ENCODE measurements at regions not wholly inside any gene's neighbourhood (a gene's known extent, or its start where the extent isn't known, plus 50 kb on each side); places are given as distances from the start of the nearest gene placed in this dataset.
"Not testable (repeated sequence)": the region's sequence is repeated elsewhere in the genome, so short reads cannot be mapped to it uniquely, and the experiment has no call there.

DNA sequence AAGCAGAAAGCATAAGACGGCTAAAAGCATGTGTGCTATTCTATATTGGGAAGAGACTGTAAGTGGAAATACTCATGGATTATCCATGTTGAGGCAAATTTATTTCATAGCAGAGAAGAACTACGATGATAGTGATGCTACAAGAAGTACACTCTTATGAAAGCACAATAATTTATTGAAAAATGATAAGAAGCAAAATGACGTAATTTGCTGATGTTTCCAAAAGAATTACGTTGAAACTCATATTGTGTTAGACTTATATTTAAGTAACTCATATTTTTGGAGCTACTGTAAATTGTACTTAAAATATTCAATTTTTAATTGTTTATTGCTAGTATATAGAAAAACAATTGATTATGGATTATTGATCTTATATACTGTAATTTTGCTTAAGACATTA lies 1622.5 kb downstream of the REEP3 start:
- DNase-seq (ENCODE audit: low read depth), result no peak
- no peak overlapping the region for H3K4me3 ChIP-seq (ENCODE audit: control insufficient read depth, low read depth, low read length)
- TF ChIP-seq, protein P1, sequence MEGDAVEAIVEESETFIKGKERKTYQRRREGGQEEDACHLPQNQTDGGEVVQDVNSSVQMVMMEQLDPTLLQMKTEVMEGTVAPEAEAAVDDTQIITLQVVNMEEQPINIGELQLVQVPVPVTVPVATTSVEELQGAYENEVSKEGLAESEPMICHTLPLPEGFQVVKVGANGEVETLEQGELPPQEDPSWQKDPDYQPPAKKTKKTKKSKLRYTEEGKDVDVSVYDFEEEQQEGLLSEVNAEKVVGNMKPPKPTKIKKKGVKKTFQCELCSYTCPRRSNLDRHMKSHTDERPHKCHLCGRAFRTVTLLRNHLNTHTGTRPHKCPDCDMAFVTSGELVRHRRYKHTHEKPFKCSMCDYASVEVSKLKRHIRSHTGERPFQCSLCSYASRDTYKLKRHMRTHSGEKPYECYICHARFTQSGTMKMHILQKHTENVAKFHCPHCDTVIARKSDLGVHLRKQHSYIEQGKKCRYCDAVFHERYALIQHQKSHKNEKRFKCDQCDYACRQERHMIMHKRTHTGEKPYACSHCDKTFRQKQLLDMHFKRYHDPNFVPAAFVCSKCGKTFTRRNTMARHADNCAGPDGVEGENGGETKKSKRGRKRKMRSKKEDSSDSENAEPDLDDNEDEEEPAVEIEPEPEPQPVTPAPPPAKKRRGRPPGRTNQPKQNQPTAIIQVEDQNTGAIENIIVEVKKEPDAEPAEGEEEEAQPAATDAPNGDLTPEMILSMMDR (IDR thresholded peaks at IDR 0.05; ENCODE audit: control insufficient read depth, insufficient read depth, low read depth, low read length, missing control alignments), result no peak

DNA sequence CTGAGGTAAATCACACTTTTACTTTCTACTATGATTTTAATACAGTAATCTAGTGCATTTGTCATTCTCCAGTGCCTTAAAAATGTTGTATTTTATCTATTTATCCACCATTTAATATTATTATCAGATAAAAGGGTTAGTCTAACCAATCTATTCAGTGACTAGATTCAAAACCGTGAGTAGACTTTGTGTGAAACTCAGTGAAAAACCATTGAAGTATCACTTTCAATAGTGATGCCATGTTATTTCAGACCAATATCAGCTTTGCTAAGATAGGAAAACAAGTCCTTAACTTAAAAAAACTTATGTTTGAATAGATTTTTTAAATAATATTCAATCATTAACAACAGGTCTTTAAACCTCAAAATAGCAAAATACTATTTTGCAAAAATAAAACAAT lies 1628.7 kb downstream of the REEP3 start:
- DNase-seq (ENCODE audit: low read depth), result no peak
- TF ChIP-seq, protein P1 (IDR thresholded peaks at IDR 0.05; ENCODE audit: control insufficient read depth, insufficient read depth, low read depth, low read length, missing control alignments), result no peak
- no peak overlapping the region for H3K4me3 ChIP-seq (ENCODE audit: control insufficient read depth, low read depth, low read length)

DNA sequence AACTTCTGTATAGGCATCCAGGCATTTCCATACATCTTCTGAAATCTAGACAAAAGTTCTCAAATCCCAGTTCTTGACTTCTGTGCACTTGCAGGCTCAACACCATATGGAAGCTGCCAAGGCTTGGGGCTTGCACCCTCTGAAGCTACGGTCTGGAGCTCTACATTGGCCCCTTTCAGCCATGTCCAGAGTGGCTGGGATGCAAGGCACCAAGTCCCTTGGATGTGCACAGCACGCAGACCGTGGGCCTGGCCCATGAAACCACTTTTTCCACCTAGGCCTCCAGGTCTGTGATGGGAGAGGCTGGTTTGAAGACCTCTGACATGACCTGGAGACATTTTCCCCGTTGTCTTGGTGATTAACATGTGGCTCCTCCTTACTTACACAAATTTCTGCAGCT lies 1645.1 kb downstream of the REEP3 start:
- no peak overlapping the region for H3K4me3 ChIP-seq (ENCODE audit: control insufficient read depth, low read depth, low read length)
- TF ChIP-seq, protein P1 (IDR thresholded peaks at IDR 0.05; ENCODE audit: control insufficient read depth, insufficient read depth, low read depth, low read length, missing control alignments), result no peak
- DNase-seq (ENCODE audit: low read depth), result no peak

DNA sequence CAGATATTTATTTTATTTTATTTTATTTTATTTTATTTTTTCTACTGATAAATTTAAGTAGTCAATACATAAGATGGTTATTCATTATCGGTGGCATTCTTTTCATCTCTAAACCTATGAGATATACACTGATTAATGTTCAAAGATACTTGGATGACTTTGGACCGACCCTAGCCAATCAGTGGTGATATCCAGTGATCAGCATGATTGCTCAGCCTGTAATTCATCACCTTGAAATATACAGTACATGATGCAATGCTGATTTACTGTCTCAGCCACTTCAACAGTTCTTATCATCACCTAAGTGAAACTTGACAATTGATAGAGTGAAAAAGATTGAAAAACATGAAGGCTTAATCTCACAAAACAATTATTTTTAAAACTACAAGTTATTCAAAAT lies 1651.0 kb downstream of the REEP3 start:
- TF ChIP-seq, protein P1 (IDR thresholded peaks at IDR 0.05; ENCODE audit: control insufficient read depth, insufficient read depth, low read depth, low read length, missing control alignments), result no peak
- H3K4me3 ChIP-seq (ENCODE audit: control insufficient read depth, low read depth, low read length), result no peak overlapping the region
- no peak for DNase-seq (ENCODE audit: low read depth)

DNA sequence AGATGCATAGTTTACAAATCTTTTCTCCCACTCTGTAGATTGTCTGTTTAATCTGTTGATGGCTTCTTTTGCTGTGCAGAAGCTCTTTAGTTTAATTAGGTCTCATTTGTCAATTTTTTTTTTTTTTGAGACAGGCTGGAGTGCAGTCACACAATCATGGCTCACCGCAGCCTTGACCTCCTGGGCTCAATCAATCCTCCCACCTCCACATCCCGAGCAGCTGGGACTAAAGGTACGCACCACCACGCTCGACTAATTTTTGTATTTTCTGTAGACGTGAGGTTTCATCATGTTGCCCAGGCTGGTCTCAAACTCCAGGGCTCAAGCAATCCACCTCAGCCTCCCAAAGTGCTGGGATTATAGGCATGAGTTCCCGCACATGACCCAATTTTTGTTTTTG lies 1655.8 kb downstream of the REEP3 start:
- TF ChIP-seq, protein P1 (IDR thresholded peaks at IDR 0.05; ENCODE audit: control insufficient read depth, insufficient read depth, low read depth, low read length, missing control alignments), result no peak
- DNase-seq (ENCODE audit: low read depth), result no peak
- no peak overlapping the region for H3K4me3 ChIP-seq (ENCODE audit: control insufficient read depth, low read depth, low read length)

DNA sequence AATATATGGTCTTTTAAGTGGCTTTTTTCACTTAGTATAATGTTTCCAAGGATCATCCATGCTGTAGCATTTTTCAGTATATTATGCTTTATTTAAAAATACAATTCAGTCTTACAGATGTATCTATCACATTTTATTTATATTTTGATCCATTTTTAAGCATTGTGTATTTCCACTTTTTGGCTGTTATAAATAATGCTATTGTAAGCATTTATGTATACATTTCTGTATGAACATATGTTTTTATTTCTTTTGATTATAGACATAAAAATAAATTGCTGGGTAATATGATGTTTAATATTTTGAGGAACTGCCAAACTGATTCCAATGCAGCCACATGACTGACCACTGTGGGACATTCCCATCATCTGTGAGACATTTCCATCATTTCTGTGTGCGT lies 1662.0 kb downstream of the REEP3 start:
- TF ChIP-seq, protein P1 (IDR thresholded peaks at IDR 0.05; ENCODE audit: control insufficient read depth, insufficient read depth, low read depth, low read length, missing control alignments), result no peak
- no peak for DNase-seq (ENCODE audit: low read depth)
- no peak overlapping the region for H3K4me3 ChIP-seq (ENCODE audit: control insufficient read depth, low read depth, low read length)

DNA sequence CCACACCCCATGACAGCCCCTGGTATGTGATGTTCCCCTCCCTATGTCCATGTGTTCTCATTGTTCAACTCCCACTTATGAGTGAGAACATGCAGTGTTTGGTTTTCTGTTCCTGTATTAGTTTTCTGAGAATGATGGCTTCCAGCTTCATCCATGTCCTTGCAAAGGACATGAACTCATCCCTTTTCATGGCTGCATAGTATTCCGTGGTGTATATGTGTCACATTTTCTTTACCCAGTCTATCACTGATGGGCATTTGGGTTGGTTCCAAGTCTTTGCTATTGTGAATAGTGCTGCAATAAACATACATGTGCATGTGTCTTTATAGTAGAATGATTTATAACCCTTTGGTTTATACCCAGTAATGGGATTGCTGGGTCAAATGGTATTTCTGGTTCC lies 1665.5 kb downstream of the REEP3 start:
- DNase-seq (ENCODE audit: low read depth), result not testable (repeated sequence)

More for the DNA sequence above, 1665.5 kb downstream of the REEP3 start:
- not testable (repeated sequence) for H3K4me3 ChIP-seq (ENCODE audit: control insufficient read depth, low read depth, low read length)

Data from AG09309 (cell line).